Liver (tissue), 3 donors: ENCODE measurements at regions not wholly inside any gene's neighbourhood (a gene's known extent, or its start where the extent isn't known, plus 50 kb on each side); places are given as distances from the start of the nearest gene placed in this dataset.

Source experiments
- CTCF ChIP-seq: fragments of 150-350 bp; IDR thresholded peaks from 2 replicates; pipeline ENCODE4 v1.5.1; 2017; ENCODE audit warnings: improper control_type of control experiment, low read depth, low read length; ENCODE audit not compliant: missing input control
- JUND ChIP-seq, 2 donors: IDR thresholded peaks; 2 replicates each; pipeline ENCODE4 v1.6.1; 2016; ENCODE audit warnings: antibody characterized with exemption in 2 of 2
- RAD21 ChIP-seq, 2 donors: IDR thresholded peaks; 2 replicates each; pipeline ENCODE4 v1.6.1; 2016; ENCODE audit warnings: antibody characterized with exemption in 2 of 2, mild to moderate bottlenecking in 2 of 2
- REST ChIP-seq: IDR thresholded peaks from 2 replicates; pipeline ENCODE4 v1.6.1; 2016; ENCODE audit warnings: antibody characterized with exemption, mild to moderate bottlenecking
- SP1 ChIP-seq: IDR thresholded peaks from 2 replicates; pipeline ENCODE4 v1.6.1; 2018; ENCODE audit warnings: antibody characterized with exemption, mild to moderate bottlenecking
- TAF1 ChIP-seq: conservative IDR thresholded peaks from 2 replicates; pipeline ENCODE4 v1.6.1; 2016; ENCODE audit warnings: antibody characterized with exemption, mild to moderate bottlenecking
- YY1 ChIP-seq: IDR thresholded peaks from 2 replicates; pipeline ENCODE4 v1.6.1; 2016; ENCODE audit warnings: antibody characterized with exemption, mild to moderate bottlenecking
- ZBTB33 ChIP-seq: IDR thresholded peaks from 2 replicates; pipeline ENCODE4 v1.6.1; 2016; ENCODE audit warnings: antibody characterized with exemption
- TF ChIP-seq, protein P1 (sequence below): IDR thresholded peaks from 2 replicates; pipeline ENCODE4 v1.6.1; 2016; ENCODE audit warnings: antibody characterized with exemption
- donor health status: healthy.
- donor health status: healthy.

- TF ChIP-seq, protein P1, sequence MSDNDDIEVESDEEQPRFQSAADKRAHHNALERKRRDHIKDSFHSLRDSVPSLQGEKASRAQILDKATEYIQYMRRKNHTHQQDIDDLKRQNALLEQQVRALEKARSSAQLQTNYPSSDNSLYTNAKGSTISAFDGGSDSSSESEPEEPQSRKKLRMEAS, result no peak
- no peak for TF ChIP-seq CTCF
- TF ChIP-seq RAD21 (IDR thresholded peaks at IDR 0.05), result no peak
- no peak for TF ChIP-seq ZBTB33
- TF ChIP-seq REST, result no peak
- TF ChIP-seq YY1, result no peak
- no peak for TF ChIP-seq TAF1
- TF ChIP-seq JUND (IDR thresholded peaks at IDR 0.05), result no peak
- TF ChIP-seq SP1, result no peak
Observed at GRCh38 chr14:80434574-80435321, 223.4 kb upstream of the DIO2 start.
